Astrocyte (in vitro differentiated cells and primary cell): ENCODE measurements at regions not wholly inside any gene's neighbourhood (a gene's known extent, or its start where the extent isn't known, plus 50 kb on each side); places are given as distances from the start of the nearest gene placed in this dataset.

Experiments used
- DNase-seq: peaks from one replicate; pipeline ENCODE4 v3.0.0-alpha.2; 2010; ENCODE audit warnings: low read depth
- FAIRE-seq: peaks from 2 replicates; lab custom pipeline; 2011; peaks lifted over from hg19 to GRCh38; lab: Jason Lieb, UNC
- H2AFZ ChIP-seq: 2 replicates; pipeline ENCODE4 v1.6.0; 2012; ENCODE audit warnings: low read depth, low read length, inconsistent platforms
- H3K27ac ChIP-seq: 2 replicates; pipeline ENCODE4 v1.5.1; 2011; ENCODE audit warnings: low read depth, low read length, inconsistent platforms
- H3K27me3 ChIP-seq: 2 replicates; pipeline ENCODE4 v1.6.0; 2011; ENCODE audit warnings: low read length, inconsistent platforms; ENCODE audit not compliant: insufficient read depth
- H3K36me3 ChIP-seq: 2 replicates; pipeline ENCODE4 v1.5.1; 2011; ENCODE audit warnings: low read length, inconsistent platforms; ENCODE audit not compliant: insufficient read depth
- H3K4me1 ChIP-seq: 2 replicates; pipeline ENCODE4 v1.5.1; 2011; ENCODE audit warnings: low read length, inconsistent platforms; ENCODE audit not compliant: insufficient read depth
- H3K4me2 ChIP-seq: 2 replicates; pipeline ENCODE4 v1.6.0; 2012; ENCODE audit warnings: low read length, inconsistent platforms
- H3K4me3 ChIP-seq: 2 replicates; pipeline ENCODE4 v1.5.1; 2011; ENCODE audit warnings: low read depth, mild to moderate bottlenecking, low read length, inconsistent platforms; ENCODE audit not compliant: insufficient read depth
- H3K79me2 ChIP-seq: 2 replicates; pipeline ENCODE4 v1.6.0; 2012; ENCODE audit warnings: mild to moderate bottlenecking, low read length, inconsistent platforms; ENCODE audit not compliant: insufficient read depth
- H3K9ac ChIP-seq: 2 replicates; pipeline ENCODE4 v1.6.0; 2012; ENCODE audit warnings: mild to moderate bottlenecking, low read length, inconsistent platforms
- H3K9me3 ChIP-seq: 2 replicates; pipeline ENCODE4 v1.5.1; 2012; ENCODE audit warnings: low read depth, mild to moderate bottlenecking, low read length, inconsistent platforms; ENCODE audit not compliant: insufficient read depth
- H4K20me1 ChIP-seq: 2 replicates; pipeline ENCODE4 v1.6.0; 2012; ENCODE audit warnings: low read length, inconsistent platforms; ENCODE audit not compliant: insufficient read depth
- H3K27ac Mint-ChIP-seq: one replicate; pipeline ENCODE4 v1.8.0; 2021; ENCODE audit warnings: mild to moderate bottlenecking, mixed read lengths; ENCODE audit not compliant: unreplicated experiment
- H3K27me3 Mint-ChIP-seq: one replicate; pipeline ENCODE4 v1.8.0; 2021; ENCODE audit warnings: low read depth, mixed read lengths; ENCODE audit not compliant: unreplicated experiment
- H3K36me3 Mint-ChIP-seq: one replicate; pipeline ENCODE4 v1.8.0; 2021; ENCODE audit warnings: low read depth, mixed read lengths; ENCODE audit not compliant: unreplicated experiment
- H3K4me1 Mint-ChIP-seq: one replicate; pipeline ENCODE4 v1.8.0; 2021; ENCODE audit warnings: low read depth, mixed read lengths; ENCODE audit not compliant: unreplicated experiment
- H3K4me3 Mint-ChIP-seq: one replicate; pipeline ENCODE4 v1.8.0; 2021; ENCODE audit warnings: mild to moderate bottlenecking, moderate library complexity, mixed read lengths; ENCODE audit not compliant: unreplicated experiment
- H3K9me3 Mint-ChIP-seq: one replicate; pipeline ENCODE4 v1.8.0; 2021; ENCODE audit warnings: mild to moderate bottlenecking, mixed read lengths; ENCODE audit not compliant: unreplicated experiment
- CTCF ChIP-seq: IDR thresholded peaks from 2 replicates; pipeline ENCODE4 v1.5.1; 2011; ENCODE audit warnings: low read depth, mild to moderate bottlenecking, inconsistent platforms, low read length, moderate library complexity; ENCODE audit not compliant: insufficient read depth
- EZH2 ChIP-seq: IDR thresholded peaks from 2 replicates; pipeline ENCODE4 v1.6.1; 2012; ENCODE audit warnings: mild to moderate bottlenecking, low read length, inconsistent platforms; ENCODE audit not compliant: insufficient read depth

DNA sequence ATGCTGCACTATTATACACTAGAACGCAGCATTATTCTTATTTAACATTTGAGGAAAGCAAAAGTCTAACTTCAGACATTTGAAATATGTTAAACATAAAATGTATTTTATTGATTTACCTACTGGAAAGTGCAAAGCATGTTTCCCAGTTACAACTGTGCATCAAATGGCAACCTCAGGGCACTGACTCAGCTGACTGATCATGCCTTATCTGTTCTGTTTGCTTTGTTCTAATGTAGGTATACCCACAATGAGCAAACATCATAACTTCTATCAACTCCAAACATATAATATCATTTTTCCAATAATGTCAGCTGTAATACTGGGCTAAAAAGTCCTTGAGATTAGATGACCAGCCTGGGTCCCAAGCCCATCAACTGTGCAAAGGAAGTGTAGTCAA, 431.0 kb downstream of the FOXG1 start:
- DNase-seq: no peak
- Histone ChIP-seq H3K36me3 (no peaks in the 10 kb centered on the region), H2AFZ (no peak overlapping the region), H3K79me2 (no peaks in the 10 kb centered on the region), H3K27me3 (no peaks in the 10 kb centered on the region), H3K4me1 (no peaks in the 10 kb centered on the region), H3K9ac (no peak overlapping the region), H3K4me2 (no peak overlapping the region), H3K27ac (no peak overlapping the region), H3K9me3 (no peaks in the 10 kb centered on the region), H4K20me1 (no peaks in the 10 kb centered on the region), H3K4me3 (no peak overlapping the region)
- Mint-ChIP-seq H3K4me3 (no peak overlapping the region), H3K27ac (no peak overlapping the region), H3K36me3 (no peaks in the 10 kb centered on the region), H3K9me3 (no peaks in the 10 kb centered on the region), H3K4me1 (no peaks in the 10 kb centered on the region), H3K27me3 (no peaks in the 10 kb centered on the region)
- no peak for FAIRE-seq
- TF ChIP-seq CTCF (no peak), EZH2 (no peak)

DNA sequence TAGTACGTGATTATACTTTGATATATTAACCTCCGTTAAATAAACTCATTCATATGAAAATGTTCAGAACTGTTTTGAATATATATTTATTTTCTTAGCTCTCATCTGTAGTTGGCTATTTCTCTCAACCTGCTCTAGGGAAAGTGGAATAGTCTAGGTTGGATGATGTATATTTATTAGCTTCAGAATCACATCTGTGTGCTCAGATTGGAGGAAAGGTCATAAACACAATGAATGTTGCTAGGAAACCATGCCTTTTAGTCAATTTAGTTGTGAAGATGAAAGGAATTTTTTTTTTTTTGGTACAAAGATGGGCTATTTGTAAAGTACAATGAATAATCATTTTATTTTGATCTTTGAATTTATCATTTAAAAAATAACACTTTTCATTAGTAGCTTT, 439.1 kb downstream of the FOXG1 start:
- Histone ChIP-seq H2AFZ (no peak overlapping the region), H3K27ac (no peak overlapping the region), H4K20me1 (no peaks in the 10 kb centered on the region), H3K4me3 (no peak overlapping the region), H3K4me2 (no peak overlapping the region), H3K4me1 (no peaks in the 10 kb centered on the region), H3K36me3 (no peaks in the 10 kb centered on the region), H3K27me3 (no peaks in the 10 kb centered on the region), H3K79me2 (no peaks in the 10 kb centered on the region), H3K9me3 (no peaks in the 10 kb centered on the region), H3K9ac (no peak overlapping the region)
- Mint-ChIP-seq H3K27ac (no peak overlapping the region), H3K4me3 (no peak overlapping the region), H3K9me3 (no peaks in the 10 kb centered on the region), H3K36me3 (no peaks in the 10 kb centered on the region), H3K4me1 (no peaks in the 10 kb centered on the region), H3K27me3 (no peaks in the 10 kb centered on the region)
- FAIRE-seq (no peak), DNase-seq (no peak)
- TF ChIP-seq EZH2 (no peak), CTCF (no peak)

GRCh38 chr14:29215853-29216252, 449.3 kb downstream of the FOXG1 start:
- no peak overlapping the region for H3K4me3 ChIP-seq
- Mint-ChIP-seq H3K36me3 (no peaks in the 10 kb centered on the region), H3K4me3 (no peak overlapping the region), H3K9me3 (no peaks in the 10 kb centered on the region), H3K27me3 (peaks cover 13% of the 10 kb centered on the region), H3K27ac (no peak overlapping the region), H3K4me1 (no peaks in the 10 kb centered on the region)
- no peak overlapping the region for H3K27ac ChIP-seq
- TF ChIP-seq CTCF (no peak), EZH2 (no peak)
- DNase-seq (peak; percentile 12), FAIRE-seq (no peak)
- H3K27me3 ChIP-seq: no peaks in the 10 kb centered on the region
- no peaks in the 10 kb centered on the region for H3K79me2 ChIP-seq
- H3K9me3 ChIP-seq: no peaks in the 10 kb centered on the region
- no peak overlapping the region for H3K9ac ChIP-seq
- no peaks in the 10 kb centered on the region for H4K20me1 ChIP-seq
- H3K4me1 ChIP-seq: peaks cover 12% of the 10 kb centered on the region
- no peaks in the 10 kb centered on the region for H3K36me3 ChIP-seq
- no peak overlapping the region for H3K4me2 ChIP-seq
- H2AFZ ChIP-seq: no peak overlapping the region
